ENCODE measurements at regions not wholly inside any gene's neighbourhood (a gene's known extent, or its start where the extent isn't known, plus 50 kb on each side); places are given as distances from the start of the nearest gene placed in this dataset.

GRCh38 chr9:75382126-75382525, 293.8 kb downstream of the OSTF1 start:
- H3K23ac ChIP-seq (ENCODE audit: low read depth, low read length), result no peak overlapping the region
- intact Hi-C loops (cut with micrococcal nuclease), result no loop called here

More at GRCh38 chr9:75382126-75382525, 293.8 kb downstream of the OSTF1 start:
- Histone ChIP-seq H3K18ac (ENCODE audit: low read depth, low read length) (no peak overlapping the region), H2BK5ac (ENCODE audit: low read depth, low read length, poor library complexity, severe bottlenecking) (no peak overlapping the region), H4K8ac (ENCODE audit: low read depth in 2 of 2, low read length in 2 of 2) (no peak overlapping the region), H3K27me3 (ENCODE audit: control insufficient read depth, insufficient read depth, low read length) (no peaks in the 10 kb centered on the region), H3K36me3 (ENCODE audit: control insufficient read depth, insufficient read depth, low read length) (no peaks in the 10 kb centered on the region), H3K4me2 (ENCODE audit: low read depth, low read length) (no peak overlapping the region), H2AFZ (replicated peaks; ENCODE audit: low read length, poor library complexity) (no peak overlapping the region), H3K4ac (ENCODE audit: low read depth, low read length) (no peak overlapping the region), H3K56ac (ENCODE audit: extremely low read depth, insufficient read depth, low read length) (no peak overlapping the region), H3K14ac (replicated peaks; ENCODE audit: low read depth, low read length) (no peak overlapping the region), H3K9ac (ENCODE audit: low read depth, low read length) (no peak overlapping the region), H2BK120ac (ENCODE audit: low read depth, low read length) (no peak overlapping the region), H4K20me1 (ENCODE audit: insufficient read depth, low read length) (no peaks in the 10 kb centered on the region), H2AK9ac (replicated peaks; ENCODE audit: low read depth, low read length, poor library complexity) (no peak overlapping the region), H4K91ac (ENCODE audit: insufficient read depth, low read depth, low read length) (no peak overlapping the region), H4K5ac (ENCODE audit: low read depth, low read length) (no peak overlapping the region), H3K9me1 (ENCODE audit: insufficient read depth, low read length) (no peaks in the 10 kb centered on the region), H3K9me3 (ENCODE audit: control insufficient read depth, insufficient read depth, low read length) (peaks cover 4% of the 10 kb centered on the region), H3K27ac (ENCODE audit: insufficient read depth, low read length) (no peak overlapping the region), H3K79me1 (ENCODE audit: low read depth in 1 of 2, low read length in 2 of 2) (no peaks in the 10 kb centered on the region), H2BK20ac (ENCODE audit: low read depth, low read length) (no peak overlapping the region), H2AK5ac (ENCODE audit: low read depth, low read length) (no peak overlapping the region), H3K4me1 (ENCODE audit: control insufficient read depth, insufficient read depth, low read length) (no peaks in the 10 kb centered on the region), H3K4me3 (ENCODE audit: insufficient read depth, low read depth, low read length) (no peak overlapping the region), H2BK15ac (ENCODE audit: low read depth, low read length) (no peak overlapping the region)
- no peak for DNase-seq
- POLR2A ChIA-PET (ENCODE audit: unreplicated experiment), result no interaction called here
- no peak for ATAC-seq (ENCODE audit: low read depth)
- WGBS, 2 experiments (ENCODE audit: extremely low coverage in 2 of 2, insufficient read length in 1 of 2), result no CpG with 5 or more reads among the region's 2 CpGs
- TF ChIP-seq MAFK (IDR thresholded peaks at IDR 0.05; ENCODE audit: low read depth, low read length) (no peak), BHLHE40 (IDR thresholded peaks at IDR 0.05; ENCODE audit: low read depth, low read length) (no peak), CHD1 (IDR thresholded peaks at IDR 0.05; ENCODE audit: low read depth, low read length) (no peak), SMC3 (IDR thresholded peaks at IDR 0.05; ENCODE audit: low read depth, low read length) (no peak), NFE2L2 (IDR thresholded peaks at IDR 0.05; ENCODE audit: low read depth, low read length) (no peak), MXI1 (IDR thresholded peaks at IDR 0.05; ENCODE audit: borderline replicate concordance, low read depth, low read length) (no peak), MAZ (IDR thresholded peaks at IDR 0.05; ENCODE audit: borderline replicate concordance, low read depth, low read length) (no peak), RAD21 (IDR thresholded peaks at IDR 0.05; ENCODE audit: low read length) (no peak), CEBPB (IDR thresholded peaks at IDR 0.05; ENCODE audit: low read depth, low read length) (no peak), RFX5 (IDR thresholded peaks at IDR 0.05; ENCODE audit: low read depth, low read length) (no peak), FOS (IDR thresholded peaks at IDR 0.05; ENCODE audit: low read depth, low read length) (no peak), POLR2A (IDR thresholded peaks at IDR 0.05; ENCODE audit: low read depth, low read length) (no peak), RCOR1 (IDR thresholded peaks at IDR 0.05; ENCODE audit: insufficient replicate concordance, low read length) (no peak)
- TF ChIP-seq, protein P1, sequence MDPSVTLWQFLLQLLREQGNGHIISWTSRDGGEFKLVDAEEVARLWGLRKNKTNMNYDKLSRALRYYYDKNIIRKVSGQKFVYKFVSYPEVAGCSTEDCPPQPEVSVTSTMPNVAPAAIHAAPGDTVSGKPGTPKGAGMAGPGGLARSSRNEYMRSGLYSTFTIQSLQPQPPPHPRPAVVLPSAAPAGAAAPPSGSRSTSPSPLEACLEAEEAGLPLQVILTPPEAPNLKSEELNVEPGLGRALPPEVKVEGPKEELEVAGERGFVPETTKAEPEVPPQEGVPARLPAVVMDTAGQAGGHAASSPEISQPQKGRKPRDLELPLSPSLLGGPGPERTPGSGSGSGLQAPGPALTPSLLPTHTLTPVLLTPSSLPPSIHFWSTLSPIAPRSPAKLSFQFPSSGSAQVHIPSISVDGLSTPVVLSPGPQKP (IDR thresholded peaks at IDR 0.05; ENCODE audit: borderline replicate concordance, low read depth, low read length), result no peak
- TF ChIP-seq, protein P2, sequence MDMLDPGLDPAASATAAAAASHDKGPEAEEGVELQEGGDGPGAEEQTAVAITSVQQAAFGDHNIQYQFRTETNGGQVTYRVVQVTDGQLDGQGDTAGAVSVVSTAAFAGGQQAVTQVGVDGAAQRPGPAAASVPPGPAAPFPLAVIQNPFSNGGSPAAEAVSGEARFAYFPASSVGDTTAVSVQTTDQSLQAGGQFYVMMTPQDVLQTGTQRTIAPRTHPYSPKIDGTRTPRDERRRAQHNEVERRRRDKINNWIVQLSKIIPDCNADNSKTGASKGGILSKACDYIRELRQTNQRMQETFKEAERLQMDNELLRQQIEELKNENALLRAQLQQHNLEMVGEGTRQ (IDR thresholded peaks at IDR 0.05; ENCODE audit: low read depth, low read length), result no peak
- TF ChIP-seq, protein P3, sequence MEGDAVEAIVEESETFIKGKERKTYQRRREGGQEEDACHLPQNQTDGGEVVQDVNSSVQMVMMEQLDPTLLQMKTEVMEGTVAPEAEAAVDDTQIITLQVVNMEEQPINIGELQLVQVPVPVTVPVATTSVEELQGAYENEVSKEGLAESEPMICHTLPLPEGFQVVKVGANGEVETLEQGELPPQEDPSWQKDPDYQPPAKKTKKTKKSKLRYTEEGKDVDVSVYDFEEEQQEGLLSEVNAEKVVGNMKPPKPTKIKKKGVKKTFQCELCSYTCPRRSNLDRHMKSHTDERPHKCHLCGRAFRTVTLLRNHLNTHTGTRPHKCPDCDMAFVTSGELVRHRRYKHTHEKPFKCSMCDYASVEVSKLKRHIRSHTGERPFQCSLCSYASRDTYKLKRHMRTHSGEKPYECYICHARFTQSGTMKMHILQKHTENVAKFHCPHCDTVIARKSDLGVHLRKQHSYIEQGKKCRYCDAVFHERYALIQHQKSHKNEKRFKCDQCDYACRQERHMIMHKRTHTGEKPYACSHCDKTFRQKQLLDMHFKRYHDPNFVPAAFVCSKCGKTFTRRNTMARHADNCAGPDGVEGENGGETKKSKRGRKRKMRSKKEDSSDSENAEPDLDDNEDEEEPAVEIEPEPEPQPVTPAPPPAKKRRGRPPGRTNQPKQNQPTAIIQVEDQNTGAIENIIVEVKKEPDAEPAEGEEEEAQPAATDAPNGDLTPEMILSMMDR (conservative IDR thresholded peaks at IDR 0.05; ENCODE audit: low read depth, low read length), result no peak
- dilution Hi-C loops (cut with HindIII; ENCODE audit: low sequenced_read_pairs, unreplicated experiment), result no loop called here
- BruUV-seq (replicated peaks), result no TSS peak
- in situ Hi-C loops (cut with MboI; ENCODE audit: low sequenced_read_pairs), result no loop called here
- CTCF ChIA-PET, result no interaction called here
